H7 (cell line): ENCODE measurements at regions not wholly inside any gene's neighbourhood (a gene's known extent, or its start where the extent isn't known, plus 50 kb on each side); places are given as distances from the start of the nearest gene placed in this dataset.

ENCODE experiments used
- DNase-seq: peaks from one replicate; pipeline ENCODE4 v3.0.0; 2012
- H3K27me3 ChIP-seq: 2 replicates; pipeline ENCODE4 v1.6.0; 2011; ENCODE audit warnings: mild to moderate bottlenecking, low read length; ENCODE audit not compliant: control insufficient read depth, insufficient read depth
- H3K36me3 ChIP-seq: replicated peaks from 2 replicates; pipeline ENCODE4 v1.5.1; 2011; ENCODE audit warnings: low read length; ENCODE audit not compliant: control insufficient read depth, insufficient read depth
- H3K4me3 ChIP-seq: 2 replicates; pipeline ENCODE4 v1.5.1; 2011; ENCODE audit warnings: low read depth, mild to moderate bottlenecking, control low read depth, low read length, moderate library complexity; ENCODE audit not compliant: insufficient read depth

GRCh38 chr4:115852767-115853091 lies 739.3 kb upstream of the NDST4 start:
- Histone ChIP-seq H3K27me3 (no peaks in the 10 kb centered on the region), H3K4me3 (no peak overlapping the region), H3K36me3 (no peaks in the 10 kb centered on the region)
- no peak for DNase-seq

DNA sequence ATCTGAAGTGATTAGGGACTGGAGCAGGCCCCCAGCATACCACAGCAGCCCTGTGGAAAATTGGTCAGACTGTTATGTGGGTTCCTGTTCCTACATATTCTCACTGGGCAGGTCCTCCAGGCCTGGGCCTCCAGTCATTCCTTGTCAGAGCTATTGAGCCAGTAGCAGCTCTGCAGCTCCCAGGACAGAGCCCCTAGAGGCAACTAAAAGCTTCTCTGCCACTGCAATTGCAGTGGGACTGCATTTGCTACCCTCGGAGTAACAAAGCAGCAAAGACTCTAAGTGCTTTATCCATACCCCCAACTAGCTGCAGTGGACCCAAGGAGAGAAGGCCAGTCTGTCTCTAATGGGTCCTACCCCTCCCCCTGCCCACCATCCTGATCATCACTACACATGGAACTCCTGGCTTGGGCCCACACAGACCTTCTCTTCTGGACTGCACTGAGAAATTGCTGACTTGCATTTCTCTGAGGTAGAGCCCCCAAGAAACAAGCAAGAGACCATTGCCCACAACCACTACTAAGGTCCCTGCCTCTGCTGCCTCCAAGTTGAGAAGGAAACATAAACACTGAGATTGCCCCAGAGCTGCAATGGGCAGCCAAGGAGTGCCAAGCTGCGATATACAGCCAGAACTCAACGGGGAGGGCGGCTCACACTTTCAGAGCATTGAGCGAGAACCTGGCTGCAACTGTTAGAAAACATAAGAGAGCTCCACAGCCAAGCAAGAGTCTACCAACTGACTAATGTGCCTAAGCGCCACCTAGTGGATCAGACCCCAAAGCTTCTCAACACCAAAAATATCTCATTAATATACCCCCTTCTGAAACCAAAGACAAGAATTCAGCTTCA lies 738.7 kb upstream of the NDST4 start:
- H3K27me3 ChIP-seq = no peaks in the 10 kb centered on the region
- DNase-seq = peak; percentile 1
- no peaks in the 10 kb centered on the region for H3K36me3 ChIP-seq
- H3K4me3 ChIP-seq = no peak overlapping the region

DNA sequence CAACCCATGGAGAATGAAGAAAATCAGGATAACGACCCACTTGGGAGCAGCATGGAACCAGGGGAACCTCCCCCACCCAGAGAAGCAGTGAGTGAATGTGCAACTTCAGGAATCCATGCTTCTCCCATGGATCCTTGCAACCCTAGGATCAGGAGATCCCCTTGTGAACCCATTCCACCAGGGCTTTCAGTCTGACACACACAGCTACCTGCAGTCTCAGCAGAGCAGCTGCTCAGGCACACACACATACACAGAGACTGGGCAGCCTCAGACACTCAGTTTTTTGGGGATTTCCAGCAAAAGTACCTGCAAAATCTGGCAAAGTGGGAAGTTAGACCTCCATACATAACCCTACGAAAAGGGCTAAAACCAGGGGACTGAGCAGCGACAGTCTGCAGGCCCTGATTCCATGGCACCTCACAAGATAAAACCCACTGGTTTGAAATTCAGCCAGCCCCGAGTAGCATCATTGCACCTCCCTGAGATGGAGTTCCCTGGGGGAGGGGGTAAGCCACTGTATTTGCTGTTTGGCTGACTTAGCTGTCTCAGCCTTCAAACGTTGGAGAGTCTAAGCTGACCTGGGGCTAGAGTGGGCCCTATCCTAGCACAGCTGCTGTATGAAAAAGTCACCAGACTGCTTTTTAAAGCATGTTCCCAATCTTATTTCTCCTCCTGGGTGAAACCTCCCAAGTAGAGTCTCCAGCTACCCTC lies 737.5 kb upstream of the NDST4 start:
- no peaks in the 10 kb centered on the region for H3K27me3 ChIP-seq
- H3K4me3 ChIP-seq = no peak overlapping the region
- DNase-seq = no peak
- H3K36me3 ChIP-seq = no peaks in the 10 kb centered on the region

- no peak for DNase-seq
- Histone ChIP-seq H3K36me3 (no peaks in the 10 kb centered on the region), H3K4me3 (no peak overlapping the region), H3K27me3 (no peaks in the 10 kb centered on the region)
These were observed 730.8 kb upstream of the NDST4 start for GRCh38 chr4:115844180-115844579.

DNA sequence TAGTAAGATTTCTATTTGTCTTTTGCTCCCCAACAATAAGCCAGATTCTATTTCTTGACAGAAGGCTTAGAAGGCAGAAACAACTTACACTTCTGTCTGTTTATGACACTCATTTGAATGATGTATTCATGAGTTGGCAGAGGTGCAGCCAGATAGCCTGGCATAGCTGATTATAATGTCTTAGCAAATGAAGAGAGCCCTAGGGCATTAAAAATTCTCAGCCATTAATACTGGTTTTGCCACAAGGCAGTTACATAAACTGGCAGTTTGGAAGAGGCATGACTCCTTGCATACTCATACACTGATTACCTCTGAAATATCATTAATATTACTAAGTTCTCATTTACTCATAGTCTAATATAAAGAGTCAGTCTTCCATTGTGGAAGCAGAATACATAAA lies 728.5 kb upstream of the NDST4 start:
- H3K4me3 ChIP-seq = no peak overlapping the region
- H3K36me3 ChIP-seq = no peaks in the 10 kb centered on the region
- no peaks in the 10 kb centered on the region for H3K27me3 ChIP-seq
- DNase-seq = no peak

GRCh38 chr4:115834441-115834840 lies 721.0 kb upstream of the NDST4 start:
- no peaks in the 10 kb centered on the region for H3K27me3 ChIP-seq
- H3K36me3 ChIP-seq = no peaks in the 10 kb centered on the region
- DNase-seq = no peak
- H3K4me3 ChIP-seq = no peak overlapping the region

GRCh38 chr4:115824630-115825029 lies 711.2 kb upstream of the NDST4 start:
- no peaks in the 10 kb centered on the region for H3K36me3 ChIP-seq
- no peak overlapping the region for H3K4me3 ChIP-seq
- no peak for DNase-seq
- no peaks in the 10 kb centered on the region for H3K27me3 ChIP-seq

DNA sequence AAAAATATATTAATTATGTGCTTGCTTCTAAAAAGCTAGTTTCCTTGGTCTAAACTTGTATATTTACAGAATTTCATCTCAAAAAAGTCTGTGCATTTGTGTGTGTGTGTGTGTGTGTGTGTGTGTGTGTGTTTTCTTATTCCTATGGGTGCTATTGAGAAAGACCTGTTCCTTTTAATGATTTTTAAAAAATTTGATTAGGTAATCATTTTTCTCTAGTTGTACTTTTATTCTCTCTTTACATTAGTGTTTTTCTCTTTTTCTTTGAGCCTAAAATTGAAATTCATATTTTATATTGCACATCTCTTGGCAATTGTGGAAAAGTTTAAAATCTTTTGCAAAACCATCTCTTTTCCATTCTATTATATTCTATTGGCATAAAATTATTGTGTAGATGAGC lies 690.4 kb upstream of the NDST4 start:
- Histone ChIP-seq H3K4me3 (no peak overlapping the region), H3K27me3 (no peaks in the 10 kb centered on the region), H3K36me3 (no peaks in the 10 kb centered on the region)
- no peak for DNase-seq

DNA sequence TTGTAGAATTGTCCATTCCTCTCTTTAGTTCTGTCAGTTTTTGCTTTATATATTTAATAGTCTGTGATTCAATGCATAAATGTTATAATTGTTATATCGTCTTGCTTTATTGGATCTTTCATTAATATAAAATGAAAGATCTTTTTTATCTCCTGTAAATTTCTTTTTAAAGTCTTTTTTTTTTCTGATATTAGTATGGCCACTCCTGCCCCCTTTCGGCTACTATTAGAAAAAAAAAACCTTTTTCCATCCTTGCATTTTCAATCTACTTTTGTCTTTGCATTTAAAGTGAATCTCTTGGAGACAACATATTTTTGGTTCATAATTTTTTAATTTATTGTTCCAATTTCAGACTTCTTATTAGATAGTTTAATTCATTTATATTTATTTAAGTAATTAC lies 677.4 kb upstream of the NDST4 start:
- DNase-seq = no peak
- Histone ChIP-seq H3K36me3 (no peaks in the 10 kb centered on the region), H3K4me3 (no peak overlapping the region), H3K27me3 (no peaks in the 10 kb centered on the region; the same call in 1 of the 2 replicates)

DNA sequence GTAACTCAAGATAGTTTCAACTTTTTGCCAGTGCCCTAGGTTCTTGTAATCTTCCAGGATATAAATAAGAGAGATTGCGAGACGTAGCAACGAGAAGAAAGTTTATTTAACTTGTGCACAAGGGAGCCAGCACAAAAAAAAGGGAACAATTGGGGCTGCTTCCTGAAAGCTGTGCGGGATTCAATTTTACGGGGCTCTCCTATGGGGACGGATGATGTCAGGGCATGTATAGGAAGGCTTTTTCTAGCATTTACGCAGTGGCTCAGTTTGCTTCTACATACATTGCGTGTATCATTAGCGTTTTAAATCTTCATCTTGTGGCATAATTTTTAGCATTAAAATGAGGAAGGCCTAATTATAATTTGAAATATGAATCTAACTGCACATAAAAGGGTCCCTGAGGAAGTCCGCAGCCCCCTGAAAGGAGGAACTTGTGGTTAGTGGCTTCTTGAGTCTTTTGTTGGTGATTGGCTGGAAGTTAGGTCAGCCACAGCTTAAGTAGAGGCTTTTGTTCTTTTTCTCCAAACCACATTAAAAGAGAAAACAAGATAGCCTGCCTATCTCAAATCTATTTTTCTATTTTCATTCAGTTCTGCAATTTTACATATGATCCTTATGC lies 668.2 kb upstream of the NDST4 start:
- H3K27me3 ChIP-seq = no peaks in the 10 kb centered on the region
- no peak for DNase-seq
- H3K4me3 ChIP-seq = no peak overlapping the region
- H3K36me3 ChIP-seq = no peaks in the 10 kb centered on the region

DNA sequence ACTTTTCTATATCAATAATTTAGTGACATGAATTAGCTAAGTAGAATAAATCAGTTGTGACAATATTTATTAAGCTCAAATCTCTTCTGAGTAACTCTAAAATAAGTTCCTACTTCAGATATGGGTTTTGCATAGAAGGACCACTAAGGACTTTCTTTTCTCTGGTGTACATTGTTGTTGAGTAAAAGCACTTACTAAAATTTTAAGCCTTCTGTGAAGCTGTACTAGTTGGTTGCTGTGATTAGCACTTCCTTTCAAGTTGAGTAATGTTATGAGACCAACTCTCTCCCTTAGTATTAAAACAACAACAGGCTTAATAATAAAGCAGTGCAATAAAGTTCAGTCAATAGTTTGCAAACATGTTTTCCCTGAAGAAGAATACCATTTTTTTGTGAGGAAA lies 667.4 kb upstream of the NDST4 start:
- Histone ChIP-seq H3K27me3 (no peaks in the 10 kb centered on the region), H3K4me3 (no peak overlapping the region), H3K36me3 (no peaks in the 10 kb centered on the region)
- DNase-seq = no peak

DNA sequence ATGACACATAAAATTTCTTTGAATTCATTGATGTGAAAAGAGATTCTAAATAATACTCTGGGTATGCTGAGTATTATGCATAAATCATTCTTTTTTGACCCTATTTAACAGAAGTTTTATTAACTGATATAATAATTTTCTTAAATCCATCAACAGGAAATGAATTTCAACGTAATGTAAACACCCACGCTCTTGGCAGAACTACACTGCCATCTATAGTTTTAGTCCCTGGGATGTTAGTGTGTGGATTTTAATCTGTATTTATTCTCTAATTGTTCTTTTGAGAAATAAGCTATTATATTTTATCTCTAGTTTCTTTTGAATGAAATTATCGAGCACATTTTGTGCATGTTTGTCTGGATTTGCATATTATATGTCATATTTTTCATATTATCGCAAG lies 666.8 kb upstream of the NDST4 start:
- no peak for DNase-seq
- Histone ChIP-seq H3K4me3 (no peak overlapping the region), H3K36me3 (no peaks in the 10 kb centered on the region), H3K27me3 (no peaks in the 10 kb centered on the region)

DNA sequence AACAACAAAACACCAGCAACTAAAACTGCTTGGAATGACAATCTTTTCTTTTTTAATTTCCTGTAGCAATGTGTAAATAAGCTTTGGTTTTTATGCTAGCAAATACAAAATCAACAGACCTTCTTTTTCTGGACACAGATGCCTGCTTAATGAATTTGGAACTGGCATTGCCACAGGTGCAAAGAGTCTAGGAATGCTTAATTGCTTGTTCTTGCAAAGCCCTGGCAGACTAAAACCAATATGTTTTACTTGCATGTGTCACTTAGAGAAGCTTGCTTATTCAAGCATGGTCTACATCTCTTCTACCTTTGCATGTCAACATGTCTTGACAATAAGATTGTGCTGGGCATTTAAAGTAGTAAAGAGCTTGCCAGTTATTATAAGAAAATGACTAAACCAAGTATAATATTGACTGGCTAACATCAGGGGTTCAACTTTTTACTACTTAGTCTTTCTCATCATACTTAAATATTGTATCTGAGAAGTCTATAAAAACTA lies 656.7 kb upstream of the NDST4 start:
- Histone ChIP-seq H3K27me3 (no peaks in the 10 kb centered on the region), H3K36me3 (no peaks in the 10 kb centered on the region), H3K4me3 (no peak overlapping the region)
- no peak for DNase-seq

- DNase-seq = no peak
- no peaks in the 10 kb centered on the region for H3K36me3 ChIP-seq
- no peaks in the 10 kb centered on the region for H3K27me3 ChIP-seq
- H3K4me3 ChIP-seq = no peak overlapping the region
These were observed 656.0 kb upstream of the NDST4 start for GRCh38 chr4:115769396-115769795.

- H3K36me3 ChIP-seq = no peaks in the 10 kb centered on the region
- H3K27me3 ChIP-seq = no peaks in the 10 kb centered on the region
- no peak overlapping the region for H3K4me3 ChIP-seq
- no peak for DNase-seq
These were observed 649.6 kb upstream of the NDST4 start for GRCh38 chr4:115763051-115763450.
